ENCODE measurements at regions not wholly inside any gene's neighbourhood (a gene's known extent, or its start where the extent isn't known, plus 50 kb on each side); places are given as distances from the start of the nearest gene placed in this dataset.

DNA sequence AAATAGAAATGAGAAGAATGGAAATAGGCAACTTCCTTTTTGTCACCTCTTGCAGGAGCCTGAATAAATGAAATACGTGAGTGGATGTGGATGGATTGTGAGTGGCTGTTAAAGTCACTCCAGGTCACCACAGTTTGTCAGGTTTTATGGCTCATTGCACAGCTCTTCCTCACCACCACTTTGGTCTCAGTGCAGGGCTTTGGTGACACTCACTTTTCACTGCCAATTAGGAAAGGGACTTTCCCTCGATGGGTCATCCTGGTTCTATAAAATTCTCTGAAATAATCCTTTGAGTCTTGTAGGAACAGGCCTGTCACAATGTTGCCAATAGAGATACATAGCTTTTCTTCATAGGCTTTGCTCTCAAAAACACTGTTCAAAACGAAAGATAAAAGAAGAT lies 172.4 kb upstream of the C11orf87 start:
- ChIA-PET CTCF (no interaction called here), POLR2A (no interaction called here)
- TF ChIP-seq, protein P1, sequence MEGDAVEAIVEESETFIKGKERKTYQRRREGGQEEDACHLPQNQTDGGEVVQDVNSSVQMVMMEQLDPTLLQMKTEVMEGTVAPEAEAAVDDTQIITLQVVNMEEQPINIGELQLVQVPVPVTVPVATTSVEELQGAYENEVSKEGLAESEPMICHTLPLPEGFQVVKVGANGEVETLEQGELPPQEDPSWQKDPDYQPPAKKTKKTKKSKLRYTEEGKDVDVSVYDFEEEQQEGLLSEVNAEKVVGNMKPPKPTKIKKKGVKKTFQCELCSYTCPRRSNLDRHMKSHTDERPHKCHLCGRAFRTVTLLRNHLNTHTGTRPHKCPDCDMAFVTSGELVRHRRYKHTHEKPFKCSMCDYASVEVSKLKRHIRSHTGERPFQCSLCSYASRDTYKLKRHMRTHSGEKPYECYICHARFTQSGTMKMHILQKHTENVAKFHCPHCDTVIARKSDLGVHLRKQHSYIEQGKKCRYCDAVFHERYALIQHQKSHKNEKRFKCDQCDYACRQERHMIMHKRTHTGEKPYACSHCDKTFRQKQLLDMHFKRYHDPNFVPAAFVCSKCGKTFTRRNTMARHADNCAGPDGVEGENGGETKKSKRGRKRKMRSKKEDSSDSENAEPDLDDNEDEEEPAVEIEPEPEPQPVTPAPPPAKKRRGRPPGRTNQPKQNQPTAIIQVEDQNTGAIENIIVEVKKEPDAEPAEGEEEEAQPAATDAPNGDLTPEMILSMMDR (IDR thresholded peaks at IDR 0.05; ENCODE audit: insufficient read depth, low read length, missing control alignments), result no peak
- no peak overlapping the region for H3K4me3 ChIP-seq (ENCODE audit: low read depth, low read length)
- no peak for DNase-seq (ENCODE audit: low read depth, low spot score)

DNA sequence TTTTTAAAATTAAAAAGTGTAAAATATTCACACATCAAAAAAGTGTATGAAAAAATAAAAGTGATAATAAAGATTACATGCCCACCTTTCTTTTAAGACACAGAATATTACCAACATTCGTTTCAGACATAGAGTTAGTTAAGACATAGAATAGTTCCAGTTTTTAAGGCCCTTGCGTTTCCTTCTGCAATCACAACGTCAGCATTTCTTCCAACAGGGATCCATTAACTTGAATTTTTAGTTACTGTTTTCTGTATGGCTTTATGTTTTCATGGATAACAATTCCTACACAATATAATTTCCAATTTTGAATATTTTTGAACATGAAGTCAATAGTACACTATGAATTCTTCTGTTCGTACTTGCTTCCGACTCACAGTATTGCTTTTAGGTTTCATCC lies 170.8 kb upstream of the C11orf87 start:
- CTCF ChIA-PET, result no interaction called here
- TF ChIP-seq, protein P1 (IDR thresholded peaks at IDR 0.05; ENCODE audit: insufficient read depth, low read length, missing control alignments), result no peak
- no peak overlapping the region for H3K4me3 ChIP-seq (ENCODE audit: low read depth, low read length)
- POLR2A ChIA-PET, result no interaction called here
- no peak for DNase-seq (ENCODE audit: low read depth, low spot score)

DNA sequence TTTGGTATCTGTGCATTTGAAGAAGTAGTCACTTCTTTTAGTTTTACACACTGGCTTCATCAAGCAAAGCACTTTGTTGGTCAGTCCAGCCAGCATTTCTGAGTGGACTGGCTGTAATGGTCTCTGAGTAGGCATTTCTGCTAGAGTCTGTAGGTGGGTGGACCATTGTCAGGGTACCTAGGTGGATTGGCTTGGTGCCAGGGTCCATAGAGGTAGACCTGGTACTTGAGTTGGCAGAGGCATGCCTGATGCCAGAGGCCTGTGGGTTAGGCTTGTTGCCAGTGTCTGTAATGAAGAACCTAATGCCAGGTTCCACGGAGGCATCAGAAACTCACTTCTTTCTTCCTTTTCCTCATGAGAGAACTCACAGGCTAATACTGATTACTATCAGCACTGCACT lies 157.9 kb upstream of the C11orf87 start:
- no peak overlapping the region for H3K4me3 ChIP-seq (ENCODE audit: low read depth, low read length)
- DNase-seq (ENCODE audit: low read depth, low spot score), result no peak
- TF ChIP-seq, protein P1 (IDR thresholded peaks at IDR 0.05; ENCODE audit: insufficient read depth, low read length, missing control alignments), result no peak
- POLR2A ChIA-PET, result no interaction called here
- CTCF ChIA-PET, result no interaction called here

DNA sequence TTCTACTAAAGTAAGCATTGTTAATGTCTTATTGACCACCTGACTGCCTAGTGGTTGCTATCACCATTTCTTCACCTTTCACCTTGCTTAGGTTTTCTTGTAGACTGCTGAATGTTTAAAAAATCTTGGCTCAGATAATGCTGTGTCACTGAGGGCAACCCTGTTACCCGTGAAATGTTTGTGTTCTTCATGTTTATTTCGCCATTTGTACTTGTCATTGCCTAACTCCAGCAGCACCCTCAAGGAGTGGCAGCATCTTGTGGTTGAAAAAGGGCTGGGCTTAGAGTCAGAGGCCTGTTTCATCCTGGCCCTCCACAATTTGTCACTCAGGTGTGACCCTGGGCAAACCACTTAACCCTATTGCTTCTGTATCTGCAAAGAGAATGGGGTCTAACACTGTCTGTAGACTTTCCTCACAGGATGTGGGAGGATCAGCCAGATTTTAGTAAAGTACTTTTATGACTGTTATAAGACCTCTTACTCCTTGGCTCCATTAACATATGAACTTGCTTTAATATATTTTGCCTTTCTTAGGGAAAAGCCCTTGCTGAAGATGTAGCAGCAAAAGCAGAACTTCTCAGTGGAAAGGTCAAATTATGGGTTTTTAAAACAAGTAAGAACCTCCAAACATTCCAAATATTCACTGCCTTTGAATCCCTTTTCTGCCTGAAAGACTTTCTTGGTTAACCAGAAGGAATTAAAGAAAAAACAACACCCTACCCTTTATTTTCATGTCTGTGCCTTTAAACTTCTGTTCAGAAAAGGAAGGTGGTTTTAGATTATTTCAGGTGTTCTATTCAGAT lies 154.5 kb upstream of the C11orf87 start:
- DNase-seq (ENCODE audit: low read depth, low spot score), result no peak
- CTCF ChIA-PET, result no interaction called here
- TF ChIP-seq, protein P1 (IDR thresholded peaks at IDR 0.05; ENCODE audit: insufficient read depth, low read length, missing control alignments), result no peak
- POLR2A ChIA-PET, result no interaction called here
- H3K4me3 ChIP-seq (ENCODE audit: low read depth, low read length), result no peak overlapping the region

DNA sequence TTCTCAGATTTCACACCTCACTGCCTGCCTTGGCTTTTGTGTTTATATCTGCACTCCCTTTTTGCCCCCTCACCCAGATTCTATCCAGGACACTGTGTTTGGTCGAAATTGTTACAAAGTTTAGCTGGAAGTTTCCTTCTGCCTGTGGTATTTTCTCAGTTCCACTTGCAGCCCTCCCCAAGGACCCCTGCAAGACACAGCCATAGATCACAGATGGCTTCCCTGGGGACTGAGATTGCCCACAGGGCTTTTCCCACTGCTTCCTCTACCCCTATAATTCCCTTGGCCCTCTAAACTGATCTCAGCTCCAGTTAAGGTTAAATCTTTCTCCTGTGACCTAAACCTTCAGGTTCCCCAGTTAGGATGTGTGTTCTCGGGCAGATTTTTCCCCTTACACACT lies 146.1 kb upstream of the C11orf87 start:
- CTCF ChIA-PET, result interaction anchor here (1.5 kb wide), 1 partner anchor 26 kb away, joined by 4 read pairs; no protein-coding TSS in a partner anchor
- TF ChIP-seq, protein P1 (IDR thresholded peaks at IDR 0.05; ENCODE audit: insufficient read depth, low read length, missing control alignments), result no peak
- POLR2A ChIA-PET, result no interaction called here
- H3K4me3 ChIP-seq (ENCODE audit: low read depth, low read length), result no peak overlapping the region
- DNase-seq (ENCODE audit: low read depth, low spot score), result no peak

DNA sequence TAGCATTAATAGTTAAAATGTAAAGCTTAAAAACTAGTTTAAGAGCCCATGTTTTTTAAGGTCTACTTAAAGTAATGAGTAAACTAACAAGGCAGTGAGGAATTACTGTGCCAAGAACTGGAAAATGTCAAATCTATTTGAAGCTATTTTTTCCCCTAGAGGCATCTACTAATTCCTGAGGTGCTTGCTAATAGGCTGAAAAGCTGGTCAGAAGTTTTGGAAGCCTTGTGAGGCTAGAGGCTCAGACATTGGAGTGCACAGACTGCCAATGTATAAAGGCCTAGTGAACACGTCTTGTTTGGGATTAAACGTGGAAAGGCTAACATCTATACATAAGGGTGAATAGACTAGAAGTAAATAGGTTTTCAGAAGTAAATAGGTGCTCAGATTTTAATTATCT lies 136.5 kb upstream of the C11orf87 start:
- CTCF ChIA-PET, result interaction anchor here (1.5 kb wide), 1 partner anchor 10 kb away, joined by 4 read pairs; no protein-coding TSS in a partner anchor
- DNase-seq (ENCODE audit: low read depth, low spot score), result no peak
- POLR2A ChIA-PET, result no interaction called here
- TF ChIP-seq, protein P1 (IDR thresholded peaks at IDR 0.05; ENCODE audit: insufficient read depth, low read length, missing control alignments), result no peak
- H3K4me3 ChIP-seq (ENCODE audit: low read depth, low read length), result no peak overlapping the region
